ENCODE measurements at regions not wholly inside any gene's neighbourhood (a gene's known extent, or its start where the extent isn't known, plus 50 kb on each side); places are given as distances from the start of the nearest gene placed in this dataset.

- TF ChIP-seq PRDM15 (CRISPR knock-in tag; IDR thresholded peaks at IDR 0.05) (no peak), ZNF281 (CRISPR knock-in tag; IDR thresholded peaks at IDR 0.05) (no peak), ARID4B (CRISPR knock-in tag; IDR thresholded peaks at IDR 0.05; ENCODE audit: borderline replicate concordance) (no peak), ZBTB43 (CRISPR knock-in tag; IDR thresholded peaks at IDR 0.05) (no peak), PRRX2 (CRISPR knock-in tag; IDR thresholded peaks at IDR 0.05) (no peak), OVOL2 (CRISPR knock-in tag; IDR thresholded peaks at IDR 0.05; ENCODE audit: borderline replicate concordance) (no peak), ATF2 (CRISPR knock-in tag; IDR thresholded peaks at IDR 0.05; ENCODE audit: borderline replicate concordance, low read depth) (no peak), CTCF (IDR thresholded peaks at IDR 0.05) (no peak), E2F4 (CRISPR knock-in tag; IDR thresholded peaks at IDR 0.05; ENCODE audit: borderline replicate concordance, low read depth) (no peak)
Observed at GRCh38 chrX:20633451-20633850, 366.7 kb upstream of the RPS6KA3 start (continued).

Measured in WTC11 (cell line).